Common myeloid progenitor, CD34-positive (primary cell): ENCODE measurements at regions not wholly inside any gene's neighbourhood (a gene's known extent, or its start where the extent isn't known, plus 50 kb on each side); places are given as distances from the start of the nearest gene placed in this dataset.

Source experiments
- CTCF ChIA-PET: fragments of 350-600 bp; sonication (Branson Sonifier 250); formaldehyde crosslinking; loops from one replicate; lab custom pipeline; 2021; ENCODE audit warnings: antibody characterized with exemption; lab: Charles Lee
- POLR2A ChIA-PET: fragments of 350-600 bp; sonication (Branson Sonifier 250); formaldehyde crosslinking; loops from one replicate; lab custom pipeline; 2021; ENCODE audit warnings: antibody characterized with exemption; lab: Charles Lee
- DNase-seq, 3 donors: peaks; one replicate each; pipeline versions ENCODE4 v3.0.0 to v3.0.0-alpha.2; 2013
- H3K27ac ChIP-seq, 2 experiments: 1 replicate in 1 of 2; 2 replicates in 1 of 2; pipeline ENCODE4 v1.7.0; 2013; ENCODE audit warnings: inconsistent platforms in 2 of 2, low read length in 2 of 2, mild to moderate bottlenecking in 2 of 2, low read depth in 1 of 2, moderate library complexity in 1 of 2; ENCODE audit not compliant: severe bottlenecking in 2 of 2, insufficient read depth in 1 of 2, poor library complexity in 1 of 2
- H3K27me3 ChIP-seq, 5 experiments: replicated peaks in 2 of 5; 1 replicate in 3 of 5; 2 replicates in 2 of 5; pipeline versions ENCODE4 v1.6.1 to v1.7.0; 2013; ENCODE audit warnings: low read length in 4 of 5, mild to moderate bottlenecking in 2 of 5, moderate library complexity in 2 of 5, inconsistent platforms in 1 of 5; ENCODE audit not compliant: insufficient read depth in 5 of 5, control insufficient read depth in 4 of 5
- H3K36me3 ChIP-seq, 4 experiments: 1 replicate in 2 of 4; 2 replicates in 2 of 4; pipeline versions ENCODE4 v1.6.1 to v1.7.0; 2013; ENCODE audit warnings: low read length in 3 of 4, control low read depth in 1 of 4, mild to moderate bottlenecking in 1 of 4; ENCODE audit not compliant: control insufficient read depth in 4 of 4, insufficient read depth in 4 of 4
- H3K4me1 ChIP-seq, 4 experiments: 1 replicate in 3 of 4; 2 replicates in 1 of 4; pipeline versions ENCODE4 v1.6.1 to v1.7.1; 2013; ENCODE audit warnings: low read length in 3 of 4, mild to moderate bottlenecking in 3 of 4, control low read depth in 1 of 4, inconsistent platforms in 1 of 4, moderate library complexity in 1 of 4; ENCODE audit not compliant: control insufficient read depth in 4 of 4, insufficient read depth in 4 of 4; ENCODE audit errors: control extremely low read depth in 1 of 4
- H3K4me3 ChIP-seq, 7 experiments: 1 replicate in 4 of 7; 2 replicates in 3 of 7; pipeline versions ENCODE4 v1.5.1 to v1.7.0; 2013; ENCODE audit warnings: mild to moderate bottlenecking in 7 of 7, low read length in 6 of 7, moderate library complexity in 6 of 7, inconsistent platforms in 2 of 7, low read depth in 2 of 7, control low read depth in 1 of 7; ENCODE audit not compliant: insufficient read depth in 4 of 7, control insufficient read depth in 1 of 7; ENCODE audit errors: extremely low read depth in 1 of 7
- H3K9me3 ChIP-seq, 5 experiments: 1 replicate in 4 of 5; 2 replicates in 1 of 5; pipeline versions ENCODE4 v1.6.1 to v1.7.1; 2013; ENCODE audit warnings: low read length in 4 of 5, mild to moderate bottlenecking in 2 of 5, inconsistent platforms in 1 of 5, low read depth in 1 of 5, moderate library complexity in 1 of 5; ENCODE audit not compliant: control insufficient read depth in 4 of 5, insufficient read depth in 2 of 5; ENCODE audit errors: control extremely low read depth in 1 of 5
- WGBS: methylation state at CpG from one replicate; pipeline ENCODE4 v1.1.5; 2013; ENCODE audit not compliant: insufficient coverage; 5-methylcytosine and 5-hydroxymethylcytosine counted together

- H3K4me1 ChIP-seq: no peaks in the 10 kb centered on the region
- no peak overlapping the region for H3K4me3 ChIP-seq
- POLR2A ChIA-PET: no interaction called here
- H3K27ac ChIP-seq: no peak overlapping the region
- H3K27me3 ChIP-seq: no peaks in the 10 kb centered on the region
- H3K36me3 ChIP-seq: no peaks in the 10 kb centered on the region
- DNase-seq: no peak
- CTCF ChIA-PET: no interaction called here
- WGBS: 100% methylated on average over 4 of the region's 4 CpGs
- H3K9me3 ChIP-seq: peaks cover 0 to 22% (median 2%) of the 10 kb centered on the region in 5 experiments
Measured at GRCh38 chr5:129163810-129164378, 69.3 kb downstream of the ISOC1 start.

GRCh38 chr5:129170050-129170449, 75.5 kb downstream of the ISOC1 start:
- DNase-seq: no peak
- Histone ChIP-seq H3K36me3 (no peaks in the 10 kb centered on the region), H3K27me3 (no peaks in the 10 kb centered on the region), H3K4me1 (no peaks in the 10 kb centered on the region), H3K4me3 (no peak overlapping the region), H3K27ac (no peak overlapping the region), H3K9me3 (no peaks in the 10 kb centered on the region)
- WGBS: 80% methylated on average over 1 of the region's 1 CpG
- ChIA-PET POLR2A (no interaction called here), CTCF (no interaction called here)

GRCh38 chr5:129171194-129171944, 76.8 kb downstream of the ISOC1 start:
- no peaks in the 10 kb centered on the region for H3K4me1 ChIP-seq
- WGBS: 92% methylated on average over 2 of the region's 2 CpGs
- no peaks in the 10 kb centered on the region for H3K27me3 ChIP-seq
- POLR2A ChIA-PET: no interaction called here
- CTCF ChIA-PET: no interaction called here
- DNase-seq: no peak
- H3K27ac ChIP-seq: no peak overlapping the region
- no peaks in the 10 kb centered on the region for H3K9me3 ChIP-seq
- H3K36me3 ChIP-seq: no peaks in the 10 kb centered on the region
- H3K4me3 ChIP-seq: no peak overlapping the region

GRCh38 chr5:129172580-129172979, 78.0 kb downstream of the ISOC1 start:
- ChIA-PET CTCF (no interaction called here), POLR2A (no interaction called here)
- no peaks in the 10 kb centered on the region for H3K36me3 ChIP-seq
- H3K27ac ChIP-seq: no peak overlapping the region
- no peaks in the 10 kb centered on the region for H3K27me3 ChIP-seq
- H3K9me3 ChIP-seq: no peaks in the 10 kb centered on the region
- no peak for DNase-seq
- no peak overlapping the region for H3K4me3 ChIP-seq
- H3K4me1 ChIP-seq: no peaks in the 10 kb centered on the region

- H3K4me1 ChIP-seq: no peaks in the 10 kb centered on the region
- no peak overlapping the region for H3K4me3 ChIP-seq
- no peaks in the 10 kb centered on the region for H3K27me3 ChIP-seq
- ChIA-PET POLR2A (no interaction called here), CTCF (no interaction called here)
- H3K36me3 ChIP-seq: no peaks in the 10 kb centered on the region
- no peak overlapping the region for H3K27ac ChIP-seq
- DNase-seq: no peak
- no peaks in the 10 kb centered on the region for H3K9me3 ChIP-seq
Measured at GRCh38 chr5:129173771-129174170, 79.2 kb downstream of the ISOC1 start.

- no peak overlapping the region for H3K27ac ChIP-seq
- H3K4me3 ChIP-seq: no peak overlapping the region
- no peaks in the 10 kb centered on the region for H3K36me3 ChIP-seq
- DNase-seq: no peak
- ChIA-PET CTCF (no interaction called here), POLR2A (no interaction called here)
- H3K9me3 ChIP-seq: no peaks in the 10 kb centered on the region
- no peaks in the 10 kb centered on the region for H3K4me1 ChIP-seq
- WGBS: 100% methylated on average over 1 of the region's 2 CpGs
- H3K27me3 ChIP-seq: no peaks in the 10 kb centered on the region
Measured at GRCh38 chr5:129174480-129174879, 79.9 kb downstream of the ISOC1 start.

GRCh38 chr5:129177451-129177850, 82.9 kb downstream of the ISOC1 start:
- Histone ChIP-seq H3K9me3 (no peaks in the 10 kb centered on the region), H3K36me3 (no peaks in the 10 kb centered on the region), H3K27ac (no peak overlapping the region), H3K4me1 (no peaks in the 10 kb centered on the region), H3K27me3 (no peaks in the 10 kb centered on the region), H3K4me3 (no peak overlapping the region)
- DNase-seq: no peak
- CTCF ChIA-PET: no interaction called here
- POLR2A ChIA-PET: no interaction called here
